ENCODE measurements at regions not wholly inside any gene's neighbourhood (a gene's known extent, or its start where the extent isn't known, plus 50 kb on each side); places are given as distances from the start of the nearest gene placed in this dataset.

DNA sequence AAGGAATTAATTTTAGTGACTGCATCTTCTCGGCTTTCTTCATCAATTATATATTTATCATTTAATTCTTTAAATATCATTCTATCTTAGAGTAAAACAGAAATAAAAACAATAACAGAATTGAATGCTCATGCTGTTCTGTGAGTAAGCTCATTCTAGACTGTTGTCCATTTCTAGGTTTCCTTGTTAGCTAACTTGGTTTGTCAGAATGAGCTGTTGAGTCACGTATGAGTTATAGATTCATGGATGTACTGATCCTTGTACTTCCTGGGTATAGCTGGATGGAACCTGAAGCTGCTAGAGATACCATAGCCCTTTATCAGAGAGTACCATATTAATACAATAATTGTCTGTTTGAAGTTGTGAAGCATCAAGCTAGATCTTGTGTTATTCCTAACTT is 515.3 kb downstream of the TENT5A start:
- TF ChIP-seq POLR2AphosphoS5 (IDR thresholded peaks at IDR 0.05; ENCODE audit: low read depth, low read length) = no peak
- TF ChIP-seq TAF1 (IDR thresholded peaks at IDR 0.05; ENCODE audit: borderline replicate concordance, low read depth, low read length) = no peak
- no peak for TF ChIP-seq POLR2A (IDR thresholded peaks at IDR 0.05; ENCODE audit: low read depth, low read length)
